Stimulated activated CD4-positive, alpha-beta T cell treated with anti-CD3 and anti-CD28 coated beads, Interleukin-4, amount 100 ng/mL, for 48 hours (primary cell): ENCODE measurements at regions not wholly inside any gene's neighbourhood (a gene's known extent, or its start where the extent isn't known, plus 50 kb on each side); places are given as distances from the start of the nearest gene placed in this dataset.

ENCODE experiments used
- DNase-seq, 2 donors: peaks; one replicate each; pipeline ENCODE4 v3.0.0-alpha.2; 2020; ENCODE audit warnings: low read depth in 2 of 2

GRCh38 chr4:107094332-107094731 is 58.2 kb upstream of the DKK2 start:
- DNase-seq: no peak
